GM12878 (cell line): ENCODE measurements at regions not wholly inside any gene's neighbourhood (a gene's known extent, or its start where the extent isn't known, plus 50 kb on each side); places are given as distances from the start of the nearest gene placed in this dataset.

Source experiments
- ATAC-seq: fragments of 200-7000 bp; cut with Tn5 transposase; 3 replicates; pipeline ENCODE4 v1.9.1; 2020; ENCODE audit warnings: mild to moderate bottlenecking, moderate library complexity
- BruUV-seq: library from RNA; stranded (reverse); fragments of 400-500 nt; replicated peaks from 2 replicates; lab custom pipeline; 2021; lab: Mats Ljungman, UMichigan
- CTCF ChIA-PET: fragments of 300-600 bp; sonication (Branson Sonifier 250); formaldehyde crosslinking; extraction: SDS; loops from one replicate; lab custom pipeline; 2021; ENCODE audit warnings: inconsistent platforms; lab: Yijun Ruan, JAX
- POLR2A ChIA-PET: fragments of 350-600 bp; formaldehyde crosslinking; extraction: SDS; loops from one replicate; lab custom pipeline; 2021; ENCODE audit warnings: inconsistent platforms; lab: Charles Lee
- RAD21 ChIA-PET: fragments of 300-600 bp; sonication (Branson Sonifier 250); formaldehyde crosslinking; loops from one replicate; lab custom pipeline; 2023; ENCODE audit warnings: antibody characterized with exemption; ENCODE audit not compliant: unreplicated experiment; lab: Charles Lee
- SMC1A ChIA-PET: fragments of 300-600 bp; sonication (Branson Sonifier 250); formaldehyde crosslinking; loops from one replicate; lab custom pipeline; 2023; ENCODE audit not compliant: unreplicated experiment, uncharacterized antibody; lab: Charles Lee
- DNase-seq: peaks from one replicate; pipeline ENCODE4 v3.0.0-alpha.2; 2011; ENCODE audit warnings: low read depth, low spot score
- FAIRE-seq: peaks from 3 replicates; lab custom pipeline; 2011; peaks lifted over from hg19 to GRCh38; lab: Jason Lieb, UNC
- H2AFZ ChIP-seq: 2 replicates; pipeline ENCODE4 v1.6.0; 2011; ENCODE audit warnings: low read depth, low read length, control low read depth; ENCODE audit not compliant: control insufficient read depth
- H3K27ac ChIP-seq: 2 replicates; pipeline ENCODE4 v1.5.1; 2011; ENCODE audit warnings: control low read depth; ENCODE audit not compliant: control insufficient read depth, insufficient read depth
- H3K27me3 ChIP-seq, 2 experiments: replicated peaks in 1 of 2; 2 replicates each; pipeline versions ENCODE4 v1.6.0 to v1.6.1; 2011; ENCODE audit warnings: low read length in 1 of 2; ENCODE audit not compliant: control insufficient read depth in 2 of 2, insufficient read depth in 2 of 2
- H3K36me3 ChIP-seq, 2 experiments: 2 replicates each; pipeline ENCODE4 v1.5.1; 2011; ENCODE audit warnings: low read length in 1 of 2; ENCODE audit not compliant: control insufficient read depth in 2 of 2, insufficient read depth in 2 of 2
- H3K4me1 ChIP-seq: 2 replicates; pipeline ENCODE4 v1.6.1; 2011; ENCODE audit warnings: mild to moderate bottlenecking, low read length, moderate library complexity, mixed read lengths; ENCODE audit not compliant: control insufficient read depth, insufficient read depth
- H3K4me2 ChIP-seq: 2 replicates; pipeline ENCODE4 v1.6.0; 2011; ENCODE audit warnings: control low read depth; ENCODE audit not compliant: control insufficient read depth, insufficient read depth
- H3K4me3 ChIP-seq: fragments of 200-600 bp; sonication (generic); 2 replicates; pipeline ENCODE4 v1.5.1; 2016
- H3K79me2 ChIP-seq: 2 replicates; pipeline ENCODE4 v1.6.0; 2011; ENCODE audit warnings: low read length; ENCODE audit not compliant: control insufficient read depth, insufficient read depth
- H3K9ac ChIP-seq: 2 replicates; pipeline ENCODE4 v1.8.0; 2011; ENCODE audit warnings: low read length, control low read depth, mixed read lengths; ENCODE audit not compliant: control insufficient read depth, insufficient read depth
- H3K9me3 ChIP-seq: replicated peaks from 3 replicates; pipeline ENCODE4 v1.5.1; 2011; ENCODE audit warnings: mild to moderate bottlenecking, low read length; ENCODE audit not compliant: control insufficient read depth, insufficient read depth
- H4K20me1 ChIP-seq: 2 replicates; pipeline ENCODE4 v1.6.0; 2011; ENCODE audit not compliant: control insufficient read depth, insufficient read depth
- BACH1 ChIP-seq: fragments of 450-650 bp; IDR thresholded peaks from 2 replicates; pipeline ENCODE4 v1.6.1; 2017; ENCODE audit warnings: mild to moderate bottlenecking, borderline replicate concordance
- BCL11A ChIP-seq: IDR thresholded peaks from 2 replicates; pipeline ENCODE4 v1.6.1; 2011; ENCODE audit warnings: low read depth, low read length
- CBX3 ChIP-seq: fragments of 200-600 bp; sonication (generic); IDR thresholded peaks from 2 replicates; pipeline ENCODE4 v1.6.1; 2016; ENCODE audit warnings: low read depth, borderline replicate concordance
- CHD1 ChIP-seq: IDR thresholded peaks from 2 replicates; pipeline ENCODE4 v1.6.1; 2012; ENCODE audit warnings: low read depth, low read length, improper control_type of control experiment
- EED ChIP-seq: sonication (generic); IDR thresholded peaks from 2 replicates; pipeline ENCODE4 v1.6.1; 2016; ENCODE audit warnings: antibody characterized with exemption, low read depth
- ESRRA ChIP-seq: IDR thresholded peaks from 2 replicates; pipeline ENCODE4 v1.6.1; 2012; ENCODE audit warnings: mild to moderate bottlenecking, low read length, improper control_type of control experiment
- JUND ChIP-seq: IDR thresholded peaks from 2 replicates; pipeline ENCODE4 v1.6.1; 2012; ENCODE audit warnings: low read depth, mild to moderate bottlenecking, low read length, improper control_type of control experiment, moderate library complexity
- NFXL1 ChIP-seq: fragments of 450-650 bp; IDR thresholded peaks from 2 replicates; pipeline ENCODE4 v1.6.1; 2017; ENCODE audit warnings: antibody characterized with exemption, mild to moderate bottlenecking, borderline replicate concordance
- NR2C1 ChIP-seq: fragments of 450-650 bp; IDR thresholded peaks from 2 replicates; pipeline ENCODE4 v1.6.1; 2017; ENCODE audit warnings: antibody characterized with exemption, mild to moderate bottlenecking, moderate library complexity
- POU2F2 ChIP-seq: IDR thresholded peaks from 3 replicates; pipeline ENCODE4 v1.6.1; 2011; ENCODE audit warnings: low read depth, mild to moderate bottlenecking, low read length, borderline replicate concordance
- RUNX3 ChIP-seq: IDR thresholded peaks from 2 replicates; pipeline ENCODE4 v1.6.1; 2012; ENCODE audit warnings: low read length, inconsistent platforms
- SIN3A ChIP-seq: IDR thresholded peaks from 2 replicates; pipeline ENCODE4 v1.6.1; 2012; ENCODE audit warnings: low read depth, low read length, improper control_type of control experiment
- STAT1 ChIP-seq: fragments of 450-650 bp; conservative IDR thresholded peaks from 2 replicates; pipeline ENCODE4 v1.6.1; 2014; ENCODE audit warnings: antibody characterized with exemption, mild to moderate bottlenecking
- ZNF207 ChIP-seq: fragments of 450-650 bp; IDR thresholded peaks from 2 replicates; pipeline ENCODE4 v1.6.1; 2014; ENCODE audit warnings: antibody characterized with exemption, mild to moderate bottlenecking, borderline replicate concordance
- WGBS: methylation state at CpG from one replicate; pipeline ENCODE4 v1.1.6; 2016; ENCODE audit warnings: low lambda C conversion rate; ENCODE audit not compliant: insufficient replicate concordance, insufficient coverage; ENCODE audit errors: missing lambda C conversion rate; 5-methylcytosine and 5-hydroxymethylcytosine counted together
- in situ Hi-C: fragments of 300-500 bp; cut with MboI; formaldehyde crosslinking; loops from 9 replicates; pipeline ENCODE4 v1.14.3; 2018; ENCODE audit warnings: mixed read lengths
- intact Hi-C: fragments of 100-400 bp; cut with micrococcal nuclease; formaldehyde crosslinking; loops from one replicate; pipeline ENCODE4 v1.14.2; 2022; ENCODE audit not compliant: unreplicated experiment

- no peak for TF ChIP-seq EED
- TF ChIP-seq POU2F2, result no peak
- TF ChIP-seq JUND, result no peak
- TF ChIP-seq NFXL1, result no peak
- no peak for TF ChIP-seq ESRRA
- TF ChIP-seq BCL11A, result no peak
- no peak for TF ChIP-seq NR2C1
- no peak for TF ChIP-seq ZNF207
- TF ChIP-seq BACH1, result no peak
- no peak for TF ChIP-seq SIN3A
- TF ChIP-seq CHD1, result no peak
- TF ChIP-seq CBX3, result no peak
- no peak for TF ChIP-seq RUNX3
- no peak for TF ChIP-seq STAT1
- in situ Hi-C loops, result no loop called here
- Histone ChIP-seq H3K27ac (no peak overlapping the region), H2AFZ (no peak overlapping the region), H3K36me3 (no peaks in the 10 kb centered on the region), H3K27me3 (no peaks in the 10 kb centered on the region), H3K9ac (no peak overlapping the region), H4K20me1 (no peaks in the 10 kb centered on the region), H3K4me3 (no peak overlapping the region), H3K4me2 (no peak overlapping the region), H3K4me1 (no peaks in the 10 kb centered on the region), H3K9me3 (no peaks in the 10 kb centered on the region), H3K79me2 (no peaks in the 10 kb centered on the region)
- ATAC-seq (no peak), DNase-seq (no peak), FAIRE-seq (no peak)
- BruUV-seq, result no TSS peak
- WGBS, result 1% methylated on average over 5 of the region's 5 CpGs
- POLR2A ChIA-PET, result no interaction called here
- RAD21 ChIA-PET, result no interaction called here
- intact Hi-C loops, result no loop called here
- CTCF ChIA-PET, result interaction anchor here (0.8 kb wide), 1 partner anchor 20 kb away, joined by 3 read pairs; no protein-coding TSS in a partner anchor
- SMC1A ChIA-PET, result no interaction called here
Observed at GRCh38 chr11:43589601-43590250, 90.8 kb upstream of the HSD17B12 start.
